HG03354 (cell line): ENCODE measurements at regions not wholly inside any gene's neighbourhood (a gene's known extent, or its start where the extent isn't known, plus 50 kb on each side); places are given as distances from the start of the nearest gene placed in this dataset.

Experiments
- ATAC-seq: cut with Tn5 transposase; IDR thresholded peaks from one replicate; pipeline ENCODE4 v1.9.1; 2021; ENCODE audit warnings: mild to moderate bottlenecking; ENCODE audit not compliant: unreplicated experiment, poor library complexity, severe bottlenecking

GRCh38 chr4:175109933-175110332, 191.8 kb downstream of the ADAM29 start:
- ATAC-seq = no peak

GRCh38 chr4:175125410-175126068, 207.4 kb downstream of the ADAM29 start:
- no peak for ATAC-seq

- no peak for ATAC-seq
Measured at GRCh38 chr4:175127314-175127713, 209.2 kb downstream of the ADAM29 start.

GRCh38 chr4:175129797-175130196, 211.6 kb downstream of the ADAM29 start:
- no peak for ATAC-seq

- no peak for ATAC-seq
Measured at GRCh38 chr4:175139205-175139604, 221.0 kb downstream of the ADAM29 start.

- ATAC-seq = no peak
Measured at GRCh38 chr4:175143116-175143515, 225.0 kb downstream of the ADAM29 start.

GRCh38 chr4:175146799-175147198, 228.6 kb downstream of the ADAM29 start:
- no peak for ATAC-seq

GRCh38 chr4:175147233-175147632, 229.1 kb downstream of the ADAM29 start:
- ATAC-seq = no peak

- ATAC-seq = no peak
Measured at GRCh38 chr4:175166020-175166419, 247.9 kb downstream of the ADAM29 start.

- no peak for ATAC-seq
Measured at GRCh38 chr4:175176710-175177109, 258.6 kb downstream of the ADAM29 start.

- no peak for ATAC-seq
Measured at GRCh38 chr4:175190654-175191053, 272.5 kb downstream of the ADAM29 start.

- no peak for ATAC-seq
Measured at GRCh38 chr4:175198056-175198455, 279.9 kb downstream of the ADAM29 start.

GRCh38 chr4:175215208-175215607, 297.1 kb downstream of the ADAM29 start:
- ATAC-seq = no peak

GRCh38 chr4:175215657-175216056, 297.5 kb downstream of the ADAM29 start:
- no peak for ATAC-seq

- ATAC-seq = no peak
Measured at GRCh38 chr4:175229154-175229553, 311.0 kb downstream of the ADAM29 start.

GRCh38 chr4:175234162-175234561, 316.0 kb downstream of the ADAM29 start:
- no peak for ATAC-seq

GRCh38 chr4:175238827-175239517, 320.8 kb downstream of the ADAM29 start:
- no peak for ATAC-seq

- ATAC-seq = no peak
Measured at GRCh38 chr4:175246941-175247340, 328.8 kb downstream of the ADAM29 start.

- ATAC-seq = no peak
Measured at GRCh38 chr4:175252642-175253041, 334.5 kb downstream of the ADAM29 start.

GRCh38 chr4:175253184-175253902, 335.2 kb downstream of the ADAM29 start:
- no peak for ATAC-seq

- ATAC-seq = no peak
Measured at GRCh38 chr4:175263537-175263936, 345.4 kb downstream of the ADAM29 start.
